DOHH2 (cell line): ENCODE measurements at regions not wholly inside any gene's neighbourhood (a gene's known extent, or its start where the extent isn't known, plus 50 kb on each side); places are given as distances from the start of the nearest gene placed in this dataset.

Source experiments
- EZH2phosphoT487 ChIP-seq: fragments of 200-600 bp; sonication (generic); IDR thresholded peaks from 2 replicates; pipeline ENCODE4 v1.6.1; 2017; ENCODE audit warnings: borderline replicate concordance, mild to moderate bottlenecking, antibody characterized with exemption, low read length, moderate library complexity, mixed read lengths
- TF ChIP-seq, protein P1 (sequence below): fragments of 200-600 bp; sonication (generic); IDR thresholded peaks from one replicate; pipeline ENCODE4 v1.5.1; 2014; ENCODE audit warnings: antibody characterized with exemption, mild to moderate bottlenecking, low read depth, low read length; ENCODE audit not compliant: poor library complexity, severe bottlenecking

DNA sequence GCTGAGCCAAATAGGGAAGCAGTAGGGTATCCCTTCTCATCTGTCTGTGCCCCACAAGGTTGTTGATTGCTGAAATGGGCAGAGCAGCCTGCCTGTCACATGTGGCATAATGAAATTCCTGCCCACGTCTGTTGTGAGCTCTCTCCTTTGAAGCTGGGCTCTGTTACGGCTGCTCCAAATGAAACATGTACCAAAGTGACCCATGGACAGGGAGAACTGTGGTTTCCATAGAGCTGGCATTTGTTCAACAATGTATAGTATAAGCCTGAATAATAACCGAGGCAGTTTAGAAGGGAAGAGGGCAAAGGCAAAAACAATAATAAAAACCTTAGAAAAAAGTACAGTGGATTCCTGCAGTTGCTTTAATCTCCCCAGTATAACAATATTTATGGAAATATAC, 149.7 kb downstream of the LYPLAL1 start:
- TF ChIP-seq, protein P1, sequence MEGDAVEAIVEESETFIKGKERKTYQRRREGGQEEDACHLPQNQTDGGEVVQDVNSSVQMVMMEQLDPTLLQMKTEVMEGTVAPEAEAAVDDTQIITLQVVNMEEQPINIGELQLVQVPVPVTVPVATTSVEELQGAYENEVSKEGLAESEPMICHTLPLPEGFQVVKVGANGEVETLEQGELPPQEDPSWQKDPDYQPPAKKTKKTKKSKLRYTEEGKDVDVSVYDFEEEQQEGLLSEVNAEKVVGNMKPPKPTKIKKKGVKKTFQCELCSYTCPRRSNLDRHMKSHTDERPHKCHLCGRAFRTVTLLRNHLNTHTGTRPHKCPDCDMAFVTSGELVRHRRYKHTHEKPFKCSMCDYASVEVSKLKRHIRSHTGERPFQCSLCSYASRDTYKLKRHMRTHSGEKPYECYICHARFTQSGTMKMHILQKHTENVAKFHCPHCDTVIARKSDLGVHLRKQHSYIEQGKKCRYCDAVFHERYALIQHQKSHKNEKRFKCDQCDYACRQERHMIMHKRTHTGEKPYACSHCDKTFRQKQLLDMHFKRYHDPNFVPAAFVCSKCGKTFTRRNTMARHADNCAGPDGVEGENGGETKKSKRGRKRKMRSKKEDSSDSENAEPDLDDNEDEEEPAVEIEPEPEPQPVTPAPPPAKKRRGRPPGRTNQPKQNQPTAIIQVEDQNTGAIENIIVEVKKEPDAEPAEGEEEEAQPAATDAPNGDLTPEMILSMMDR: no peak
- no peak for TF ChIP-seq EZH2phosphoT487
